ENCODE measurements at regions not wholly inside any gene's neighbourhood (a gene's known extent, or its start where the extent isn't known, plus 50 kb on each side); places are given as distances from the start of the nearest gene placed in this dataset.
"Not testable (repeated sequence)": the region's sequence is repeated elsewhere in the genome, so short reads cannot be mapped to it uniquely, and the experiment has no call there.

DNA sequence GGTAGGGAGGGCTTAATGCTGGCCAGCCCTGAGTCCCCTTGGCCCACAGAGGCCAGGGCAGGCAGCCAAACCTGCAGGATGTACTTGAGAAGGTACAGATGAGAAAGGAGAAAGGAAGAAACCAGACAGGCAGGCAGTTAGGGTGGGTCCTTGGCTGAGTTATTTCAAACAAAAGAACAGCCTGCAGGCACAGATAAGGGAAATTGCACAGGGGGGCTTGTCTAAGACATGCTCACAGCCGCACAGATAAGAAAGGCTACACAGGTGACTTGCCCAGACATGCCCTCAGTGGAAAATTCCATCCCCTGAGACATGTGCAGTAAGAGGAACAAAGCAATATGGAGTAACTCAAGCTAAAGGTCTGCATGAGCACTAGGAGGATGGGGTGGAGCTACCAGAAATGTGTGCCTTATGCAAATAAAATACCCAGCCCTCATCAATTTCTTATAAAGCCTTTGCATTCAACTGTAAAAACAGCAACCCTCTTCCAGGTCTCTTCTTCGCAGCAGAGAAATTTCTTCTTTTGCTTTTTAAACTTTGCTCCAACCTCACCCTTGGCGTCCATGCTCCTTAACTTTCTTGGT is 158.2 kb upstream of the RGS6 start:
- no peak for DNase-seq (ENCODE audit: low read depth in 2 of 2)

DNA sequence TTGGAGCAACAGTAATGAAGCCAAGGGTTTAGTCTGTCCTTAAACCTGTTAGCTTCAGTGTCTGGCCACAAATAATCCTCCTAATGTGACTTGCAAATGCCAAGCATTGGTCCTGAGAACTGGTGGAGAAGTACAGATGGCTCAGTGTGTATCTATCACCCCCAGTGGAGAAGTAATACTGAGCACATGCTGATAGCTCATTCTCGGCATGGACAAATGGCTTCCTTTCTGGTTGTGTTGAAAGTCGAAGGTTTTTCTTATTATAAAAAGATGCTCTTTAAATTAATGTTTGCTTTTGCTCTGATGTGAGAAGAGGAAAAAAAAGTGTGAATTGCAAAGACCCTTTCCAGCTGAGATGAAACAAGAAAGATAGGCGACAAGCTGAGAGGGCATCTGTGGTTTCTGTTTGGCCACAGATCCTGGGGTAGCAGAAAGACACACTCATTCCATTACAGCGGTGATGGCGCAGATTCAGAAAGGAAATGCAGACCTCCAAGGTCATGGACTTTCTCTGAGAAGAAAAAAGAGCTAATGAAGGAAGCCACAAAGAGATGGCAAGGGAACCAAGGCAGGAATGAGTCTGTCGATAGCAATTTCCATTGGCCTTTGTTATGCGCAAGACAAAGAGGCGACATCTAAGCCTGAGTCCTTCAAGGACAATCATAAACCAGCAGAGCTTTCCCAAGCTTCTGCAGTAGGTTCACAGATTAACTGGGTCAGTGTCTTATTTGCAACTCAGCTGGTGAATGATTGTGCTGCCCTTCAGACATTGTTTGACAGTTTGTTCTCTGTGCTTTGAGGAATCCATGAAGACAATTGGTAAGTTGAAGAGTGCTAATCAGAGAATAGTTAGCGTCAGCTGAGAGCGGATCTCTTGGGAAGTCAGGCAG is 155.5 kb upstream of the RGS6 start:
- DNase-seq (ENCODE audit: low read depth in 2 of 2), result peak in 1 of 2 donors; percentile 48

DNA sequence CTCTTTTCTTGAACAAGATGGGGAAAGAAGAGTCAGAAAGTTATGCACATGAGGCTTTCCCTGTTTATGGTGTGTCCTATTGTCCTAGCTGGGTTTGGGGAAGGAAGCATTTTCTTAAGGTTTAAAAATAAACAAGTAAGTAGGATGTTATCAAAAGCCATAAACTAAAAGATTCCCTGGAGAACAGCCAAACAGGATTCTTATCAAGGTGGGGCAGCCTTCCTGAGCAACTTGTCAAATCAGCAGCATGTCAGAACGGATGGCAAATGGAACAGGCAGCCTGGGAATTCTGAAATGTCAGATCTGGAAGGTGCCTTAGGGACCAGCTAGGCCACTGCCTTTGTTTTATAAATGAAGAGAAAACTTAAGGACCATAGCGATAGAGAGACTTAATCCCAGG is 152.2 kb upstream of the RGS6 start:
- peak; percentile 6 to 96 for DNase-seq (ENCODE audit: low read depth in 2 of 2)

DNA sequence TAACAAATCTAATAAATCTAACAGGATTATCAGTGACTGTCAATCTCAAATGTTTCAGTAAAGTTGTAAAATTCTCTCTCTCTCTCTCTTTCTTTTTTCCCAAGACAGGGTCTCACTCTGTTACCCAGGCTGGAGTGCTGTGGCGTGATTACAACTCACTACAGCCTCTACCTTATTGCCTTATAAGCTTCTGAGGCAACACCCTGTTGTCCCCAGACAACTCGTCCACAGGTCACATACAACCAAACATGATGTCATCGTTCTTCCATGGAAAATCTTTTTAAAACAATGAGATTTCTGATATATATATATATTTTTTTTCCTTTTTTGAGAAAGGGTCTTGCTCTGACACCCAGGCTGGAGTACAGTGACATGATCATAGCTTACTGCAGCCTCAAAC is 151.4 kb upstream of the RGS6 start:
- DNase-seq (ENCODE audit: low read depth in 2 of 2), result peak in 1 of 2 donors; percentile 39

DNA sequence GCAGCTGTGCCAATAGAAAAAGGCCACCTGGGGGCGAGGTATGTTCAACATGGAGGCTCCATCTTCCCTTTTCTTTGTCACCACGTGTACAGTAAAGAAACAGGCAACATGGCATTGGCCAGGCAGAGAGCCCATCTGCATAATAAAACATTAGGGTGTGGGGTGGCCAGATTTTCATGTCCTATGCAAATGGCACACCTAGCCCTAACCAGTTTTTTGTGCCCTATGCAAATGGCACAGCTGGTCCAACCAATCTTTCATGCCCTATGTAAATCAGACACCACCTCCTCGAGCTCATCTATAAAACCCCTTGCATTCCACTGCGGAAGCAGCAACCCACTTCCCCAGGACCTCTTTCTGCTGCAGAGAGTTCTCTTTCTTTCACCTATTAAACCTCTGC is 149.1 kb upstream of the RGS6 start:
- DNase-seq (ENCODE audit: low read depth in 2 of 2), result no peak

DNA sequence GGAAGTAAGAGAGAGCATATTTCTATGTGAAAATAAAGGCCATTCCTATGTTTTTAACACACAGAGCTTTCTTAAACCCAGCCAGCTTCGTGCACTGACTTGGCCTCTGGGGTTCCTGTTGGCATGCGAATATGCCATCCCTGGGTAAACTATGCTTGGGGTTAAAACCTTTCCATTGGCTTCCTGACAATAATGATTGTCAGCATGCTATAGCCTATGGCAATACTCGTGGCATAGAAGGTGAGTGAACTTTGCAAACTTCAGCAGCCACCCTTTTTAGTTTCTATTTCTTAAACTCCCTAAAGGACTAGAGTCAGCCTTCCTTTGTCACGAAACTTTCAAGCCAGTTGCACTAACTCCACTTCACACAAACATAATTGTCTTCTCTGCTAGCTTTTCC is 148.4 kb upstream of the RGS6 start:
- no peak for DNase-seq (ENCODE audit: low read depth in 2 of 2)

DNA sequence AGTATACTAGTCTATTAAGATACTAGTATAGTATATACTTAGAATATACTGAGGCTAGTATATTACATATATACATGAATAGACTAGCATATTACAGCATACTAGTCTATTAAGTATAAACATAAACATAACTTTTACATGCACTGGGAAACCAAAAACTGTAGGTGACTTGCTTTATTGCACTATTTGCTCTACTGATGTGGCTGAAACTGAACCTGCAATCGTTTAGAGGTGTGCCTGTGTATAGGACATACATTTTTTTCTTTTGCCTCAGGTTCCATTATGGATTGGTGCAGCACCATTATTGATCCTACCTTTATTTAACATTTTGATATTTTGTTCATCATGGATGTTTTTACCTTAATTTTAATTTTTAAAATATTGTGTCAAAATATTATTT is 143.2 kb upstream of the RGS6 start:
- no peak for DNase-seq (ENCODE audit: low read depth in 2 of 2)

DNA sequence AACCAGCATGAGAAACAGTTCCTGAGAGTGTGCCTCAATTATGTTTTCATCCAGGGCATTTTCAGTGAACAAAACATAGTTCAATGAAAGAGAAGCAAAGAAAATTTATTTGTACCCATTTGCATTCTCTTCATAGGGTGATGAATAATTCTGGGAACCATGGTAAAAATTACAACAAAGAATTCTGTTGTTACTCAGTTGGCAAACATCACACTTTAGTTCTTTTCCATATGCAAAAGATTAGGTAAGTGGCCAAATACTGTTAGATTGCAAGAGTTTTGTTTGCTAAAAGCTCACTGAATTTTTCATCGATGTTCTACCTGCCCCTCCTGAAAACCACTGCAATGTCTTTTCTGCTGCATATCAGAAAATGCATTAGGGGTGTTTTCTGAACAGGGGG is 132.4 kb upstream of the RGS6 start:
- no peak for DNase-seq (ENCODE audit: low read depth in 2 of 2)

DNA sequence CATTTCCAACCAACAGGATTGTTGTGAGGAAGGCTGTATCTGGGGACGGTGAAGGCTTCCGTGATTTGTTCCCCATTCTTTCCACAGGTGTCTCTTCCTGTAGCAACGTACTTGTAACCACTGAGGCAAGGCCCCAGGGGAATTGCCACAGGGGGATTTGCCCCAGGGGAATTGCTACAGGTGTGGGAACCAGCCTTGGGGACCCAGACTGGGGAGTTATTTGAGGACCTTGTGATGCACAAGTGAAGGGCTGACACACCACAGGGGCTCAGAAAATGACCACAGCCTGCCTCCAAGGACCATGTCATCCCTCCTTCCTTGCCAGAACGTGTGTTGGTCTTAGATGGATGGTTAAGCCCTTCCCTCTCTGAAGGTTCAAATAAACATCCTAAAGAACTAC is 131.4 kb upstream of the RGS6 start:
- DNase-seq (ENCODE audit: low read depth in 2 of 2), result no peak

DNA sequence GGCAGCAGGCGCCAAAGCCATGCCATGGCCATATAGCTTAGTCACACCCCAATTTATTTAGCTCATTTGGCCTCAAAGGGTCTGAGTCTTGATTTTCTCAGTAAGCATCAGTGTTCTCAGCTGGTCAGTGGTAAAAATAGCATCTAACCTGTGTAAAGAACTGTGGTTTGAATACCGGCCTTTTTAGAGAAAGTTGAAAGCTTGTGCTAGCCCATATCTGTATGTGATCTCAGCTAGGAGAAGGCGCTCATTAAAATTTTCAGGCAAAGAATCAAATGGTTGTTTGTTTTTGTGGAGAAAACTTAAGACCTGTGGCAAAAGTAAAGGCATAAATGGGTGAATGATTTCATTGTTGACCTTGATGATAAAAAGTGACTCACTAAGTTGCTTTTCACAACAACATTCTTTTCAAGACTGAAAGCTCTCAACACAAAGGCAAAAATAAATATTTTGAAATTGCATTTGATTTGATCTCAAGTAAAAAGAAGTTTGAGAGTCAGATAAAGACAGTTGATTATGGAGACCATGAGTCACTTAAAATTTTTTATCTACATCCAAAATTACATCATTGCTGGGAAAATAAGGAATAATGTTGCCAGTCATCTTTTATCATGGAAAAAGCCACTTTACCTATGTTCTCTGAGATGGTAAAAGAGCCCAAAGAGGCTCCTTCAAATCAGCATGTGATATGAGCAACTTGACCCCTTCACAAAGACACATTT is 128.5 kb upstream of the RGS6 start:
- DNase-seq (ENCODE audit: low read depth in 2 of 2), result peak in 1 of 2 donors; percentile 68

DNA sequence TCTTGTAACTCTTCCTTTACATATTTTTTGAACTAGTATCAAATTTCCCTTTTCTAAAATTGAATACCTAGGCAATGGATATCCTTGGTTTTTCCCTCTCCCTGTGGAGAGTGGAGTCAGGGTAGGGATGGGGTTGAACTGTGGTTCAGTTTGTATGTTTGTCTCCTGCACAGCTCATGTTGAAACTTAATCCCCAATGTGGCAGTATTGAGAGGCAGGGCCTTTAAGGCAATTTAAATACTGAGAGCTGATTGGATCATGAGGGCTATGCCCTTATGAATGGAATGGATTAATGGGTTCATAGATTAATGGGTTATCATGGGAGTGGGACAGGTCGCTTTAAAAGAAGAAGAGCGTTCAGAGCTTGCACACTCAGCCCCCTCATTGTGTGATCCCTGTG is 127.2 kb upstream of the RGS6 start:
- no peak for DNase-seq (ENCODE audit: low read depth in 2 of 2)

DNA sequence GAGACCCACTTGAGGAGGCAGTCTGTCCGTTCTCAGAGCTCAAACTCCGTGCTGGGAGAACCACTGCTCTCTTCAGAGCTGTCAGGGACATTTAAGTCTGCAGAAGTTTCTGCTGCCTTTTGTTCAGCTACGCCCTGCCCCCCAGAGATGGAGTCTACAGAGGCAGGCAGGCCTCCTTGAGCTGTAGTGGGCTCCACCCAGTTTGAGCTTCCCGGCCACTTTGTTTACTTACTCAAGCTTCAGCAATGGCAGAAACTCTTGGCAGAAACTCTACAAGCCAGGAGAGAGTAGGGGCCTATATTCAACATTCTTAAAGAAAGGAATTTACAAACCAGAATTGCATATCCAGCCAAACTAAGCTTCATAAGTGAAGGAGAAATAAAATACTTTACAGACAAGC is 125.2 kb upstream of the RGS6 start:
- not testable (repeated sequence) for DNase-seq (ENCODE audit: low read depth in 2 of 2)

DNA sequence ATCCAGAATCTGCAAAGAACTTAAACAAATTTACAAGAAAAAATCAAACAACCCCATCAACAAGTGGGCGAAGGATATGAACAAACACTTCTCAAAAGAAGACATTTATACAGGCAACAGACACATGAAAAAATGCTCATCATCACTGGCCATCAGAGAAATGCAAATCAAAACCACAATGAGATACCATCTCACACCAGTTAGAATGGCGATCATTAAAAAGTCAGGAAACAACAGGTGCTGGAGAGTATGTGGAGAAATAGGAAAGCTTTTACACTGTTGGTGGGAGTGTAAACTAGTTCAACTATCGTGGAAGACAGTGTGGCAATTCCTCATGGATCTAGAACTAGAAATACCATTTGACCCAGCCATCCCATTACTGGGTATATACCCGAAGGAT is 121.4 kb upstream of the RGS6 start:
- DNase-seq (ENCODE audit: low read depth in 2 of 2), result not testable (repeated sequence)

DNA sequence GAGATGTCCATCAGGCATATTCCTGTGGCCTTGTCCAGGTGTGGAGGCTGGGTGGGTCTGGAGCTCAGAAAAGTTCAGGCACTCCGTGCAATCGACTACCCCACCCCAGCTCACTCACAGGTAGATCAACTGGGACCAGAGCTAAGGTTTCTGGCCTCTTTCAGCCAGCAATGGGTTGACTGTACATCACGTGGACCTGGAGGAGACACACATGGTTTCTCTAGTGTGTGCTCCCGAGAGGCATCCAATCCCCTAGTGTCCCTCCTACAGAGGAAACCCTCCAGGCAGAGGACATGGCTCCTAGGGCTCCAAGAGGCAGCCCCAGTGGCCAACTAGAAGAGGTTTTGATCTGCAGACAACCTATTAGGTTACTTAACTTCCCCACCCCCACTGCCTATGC is 119.5 kb upstream of the RGS6 start:
- DNase-seq (ENCODE audit: low read depth in 2 of 2), result no peak

DNA sequence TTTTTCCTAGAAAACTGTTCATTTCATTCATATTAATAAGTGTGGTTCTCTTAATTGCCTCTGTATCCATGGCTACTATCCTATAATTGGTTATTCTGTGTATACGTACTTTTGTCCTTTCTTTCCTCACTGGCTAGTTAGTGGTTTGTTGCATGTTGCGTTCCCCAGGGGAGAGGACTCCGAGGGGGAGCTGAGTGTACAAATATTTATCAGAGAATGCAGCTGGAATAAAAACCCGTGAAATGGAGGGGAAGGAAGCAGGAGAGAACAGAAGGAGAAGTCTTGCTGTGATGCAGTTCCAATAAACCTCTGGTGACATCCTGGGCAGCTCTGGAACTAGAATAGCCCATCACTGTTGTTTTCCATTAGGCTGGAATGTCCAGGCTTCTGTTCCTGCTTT is 117.1 kb upstream of the RGS6 start:
- no peak for DNase-seq (ENCODE audit: low read depth in 2 of 2)

DNA sequence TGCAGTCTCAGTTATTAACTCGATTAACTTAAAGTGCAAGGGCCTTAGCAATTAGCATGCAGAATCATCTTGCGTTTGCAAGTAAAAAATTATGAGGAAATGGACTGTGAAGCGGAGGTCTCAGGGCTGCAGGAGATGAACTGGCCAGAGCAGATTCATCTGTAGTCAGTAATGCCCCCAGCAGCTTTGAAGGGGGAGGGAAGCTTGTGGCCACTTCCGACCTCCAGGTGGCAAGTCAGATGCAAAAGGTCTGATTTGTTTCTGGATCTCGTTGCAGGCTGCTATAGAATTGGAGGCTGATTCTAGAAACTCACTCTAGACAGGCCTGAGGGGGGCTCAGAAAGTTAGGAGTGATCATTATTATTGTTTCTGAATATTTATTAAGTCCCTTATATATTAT is 107.4 kb upstream of the RGS6 start:
- DNase-seq (ENCODE audit: low read depth in 2 of 2), result no peak

DNA sequence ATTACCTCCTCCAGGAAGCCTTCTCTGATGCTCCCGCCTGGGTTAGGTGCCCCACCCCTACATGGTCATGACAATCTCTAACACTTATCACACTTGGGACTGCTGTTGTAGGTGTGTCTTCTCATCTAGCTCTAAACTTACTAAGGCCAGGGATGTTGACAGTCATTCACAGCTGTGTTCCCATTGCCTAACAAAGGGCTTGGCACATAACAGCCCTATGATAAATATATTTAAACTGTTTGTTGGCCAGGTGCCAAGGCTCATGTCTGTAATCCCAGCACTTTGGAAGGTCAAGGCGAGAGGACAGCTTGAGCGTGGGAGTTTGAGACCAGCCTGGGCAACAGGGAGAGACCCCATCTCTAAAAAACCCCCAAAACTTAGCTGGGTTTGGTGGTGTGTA is 98.8 kb upstream of the RGS6 start:
- peak in 1 of 2 donors; percentile 5 for DNase-seq (ENCODE audit: low read depth in 2 of 2)

DNA sequence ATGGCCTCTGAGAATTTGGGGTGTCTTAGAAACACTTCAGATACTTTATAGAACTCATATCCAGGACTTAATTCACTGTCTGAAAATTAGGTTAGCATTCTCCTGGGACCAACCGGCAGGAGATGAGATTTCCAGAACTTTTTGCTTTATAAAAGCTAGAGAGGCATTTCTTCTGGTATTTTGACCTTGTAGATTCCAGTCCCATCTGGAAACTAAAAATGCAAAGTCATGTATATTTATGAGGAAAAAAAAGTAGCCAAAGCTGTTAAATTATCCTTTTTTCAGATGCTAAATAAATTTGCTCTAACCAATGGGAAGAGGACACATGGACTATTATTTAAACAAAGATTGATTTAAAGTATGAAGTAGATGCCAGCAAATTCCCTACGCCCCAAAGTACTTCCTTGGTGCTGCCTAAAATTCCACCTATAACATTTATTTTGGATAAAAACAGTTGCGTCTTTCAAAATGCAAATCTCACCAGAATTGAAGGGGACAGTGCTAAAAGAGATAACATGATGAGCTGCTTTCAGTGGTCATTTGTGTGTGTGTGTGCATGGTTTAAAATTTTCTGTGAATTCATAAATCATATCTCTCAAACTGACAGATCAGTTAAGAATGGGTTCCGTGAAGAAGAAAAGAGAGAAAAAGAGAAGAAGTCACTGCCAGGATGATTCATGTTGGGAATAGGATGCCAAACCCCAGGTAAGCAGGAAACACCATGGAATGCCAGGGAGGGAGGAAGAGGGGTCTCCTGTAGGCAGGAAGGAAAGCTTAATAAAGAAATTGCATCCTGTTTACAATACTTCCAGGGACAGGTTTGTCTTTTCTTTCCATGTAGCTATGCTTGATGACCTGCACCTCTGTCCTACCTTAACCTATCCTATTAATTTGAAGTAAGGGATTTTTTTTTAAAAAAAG is 97.7 kb upstream of the RGS6 start:
- no peak for DNase-seq (ENCODE audit: low read depth in 2 of 2)

DNA sequence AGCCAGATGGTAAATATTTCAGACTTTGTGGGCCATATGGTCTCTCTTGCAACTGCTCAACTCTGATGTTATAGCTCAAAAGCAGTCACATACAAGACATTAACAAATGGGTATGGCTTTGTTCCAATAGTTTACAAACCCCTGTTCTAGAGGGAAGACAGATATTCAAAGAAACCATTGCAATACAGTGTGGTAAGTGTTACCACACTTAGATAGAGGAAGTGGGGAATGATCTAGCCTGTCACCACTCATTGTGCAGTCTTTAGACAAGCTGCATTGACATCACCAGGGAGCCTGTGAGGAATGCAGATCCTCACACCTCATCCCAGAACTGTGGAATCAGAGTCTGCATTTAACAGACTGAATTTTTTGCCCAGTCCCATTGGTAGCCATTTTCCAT is 80.0 kb upstream of the RGS6 start:
- no peak for DNase-seq (ENCODE audit: low read depth in 2 of 2)

DNA sequence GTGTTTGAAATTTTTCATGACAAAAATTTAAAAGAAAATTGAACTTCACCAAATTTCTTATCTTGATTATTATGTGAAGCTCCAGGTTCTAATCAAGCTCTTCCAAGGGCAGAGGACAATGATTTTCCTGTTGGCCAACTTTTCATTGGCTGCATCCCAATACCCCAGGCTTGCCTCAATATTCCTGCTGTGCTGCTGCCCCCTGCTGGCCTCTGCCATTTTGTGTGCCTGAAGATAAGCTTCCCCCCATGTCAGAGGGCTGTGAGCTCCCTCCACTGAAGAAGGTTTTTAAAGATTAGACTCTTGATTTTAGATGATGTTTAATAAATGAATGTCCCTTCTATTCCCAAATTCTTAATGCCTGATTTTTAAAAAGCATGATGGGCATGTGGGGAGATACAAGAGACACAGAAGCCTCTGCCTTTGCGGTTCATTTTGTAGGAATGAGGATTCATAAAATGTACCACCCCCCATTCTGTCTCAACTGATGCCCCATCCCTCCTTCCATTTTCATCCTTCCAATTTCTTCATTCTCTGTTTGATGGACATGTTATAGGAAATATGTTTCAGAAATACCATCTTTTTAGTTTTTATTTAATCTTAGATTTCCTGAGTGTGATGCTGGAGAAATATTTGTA is 76.7 kb upstream of the RGS6 start:
- peak; percentile 10 to 74 for DNase-seq (ENCODE audit: low read depth in 2 of 2)
